BE2C (cell line): ENCODE measurements at regions not wholly inside any gene's neighbourhood (a gene's known extent, or its start where the extent isn't known, plus 50 kb on each side); places are given as distances from the start of the nearest gene placed in this dataset.

ENCODE experiments used
- DNase-seq: peaks from one replicate; pipeline ENCODE4 v3.0.0-alpha.2; 2020
- H3K27me3 ChIP-seq: fragments of 250-450 bp; sonication (Bioruptor Pico); 2 replicates; pipeline ENCODE4 v1.5.1; 2020; ENCODE audit warnings: mild to moderate bottlenecking
- H3K36me3 ChIP-seq: fragments of 250-450 bp; sonication (Bioruptor Pico); 2 replicates; pipeline ENCODE4 v1.5.1; 2020; ENCODE audit warnings: mild to moderate bottlenecking
- H3K4me1 ChIP-seq: fragments of 250-450 bp; sonication (Bioruptor Pico); 2 replicates; pipeline ENCODE4 v1.5.1; 2020
- H3K4me3 ChIP-seq: 2 replicates; pipeline ENCODE4 v1.5.1; 2011; ENCODE audit warnings: low read depth, low read length
- H3K9me3 ChIP-seq: fragments of 250-450 bp; sonication (Bioruptor Pico); 2 replicates; pipeline ENCODE4 v1.5.1; 2020
- CTCF ChIP-seq: IDR thresholded peaks from 2 replicates; pipeline ENCODE4 v1.5.1; 2012; ENCODE audit warnings: mild to moderate bottlenecking, low read depth, low read length

GRCh38 chr10:120667276-120667675 lies 183.9 kb upstream of the WDR11 start:
- Histone ChIP-seq H3K27me3 (no peaks in the 10 kb centered on the region), H3K4me3 (no peak overlapping the region), H3K9me3 (no peaks in the 10 kb centered on the region), H3K4me1 (no peaks in the 10 kb centered on the region), H3K36me3 (no peaks in the 10 kb centered on the region)
- TF ChIP-seq CTCF, result no peak
- no peak for DNase-seq

GRCh38 chr10:120671491-120671890 lies 179.7 kb upstream of the WDR11 start:
- Histone ChIP-seq H3K4me3 (no peak overlapping the region), H3K36me3 (no peaks in the 10 kb centered on the region), H3K27me3 (no peaks in the 10 kb centered on the region; the same call in 1 of the 2 replicates), H3K4me1 (no peaks in the 10 kb centered on the region), H3K9me3 (no peaks in the 10 kb centered on the region)
- no peak for DNase-seq
- no peak for TF ChIP-seq CTCF

- TF ChIP-seq CTCF, result no peak
- no peak overlapping the region for H3K4me3 ChIP-seq
- no peaks in the 10 kb centered on the region for H3K27me3 ChIP-seq
- no peaks in the 10 kb centered on the region for H3K36me3 ChIP-seq
- no peaks in the 10 kb centered on the region for H3K4me1 ChIP-seq
- no peaks in the 10 kb centered on the region for H3K9me3 ChIP-seq
- no peak for DNase-seq
These were observed 167.7 kb upstream of the WDR11 start for GRCh38 chr10:120683454-120683853.

GRCh38 chr10:120684226-120684625 lies 166.9 kb upstream of the WDR11 start:
- Histone ChIP-seq H3K4me3 (no peak overlapping the region), H3K27me3 (no peaks in the 10 kb centered on the region), H3K9me3 (no peaks in the 10 kb centered on the region), H3K36me3 (no peaks in the 10 kb centered on the region), H3K4me1 (no peaks in the 10 kb centered on the region)
- no peak for TF ChIP-seq CTCF
- no peak for DNase-seq

- DNase-seq, result no peak
- TF ChIP-seq CTCF, result no peak
- Histone ChIP-seq H3K4me3 (no peak overlapping the region), H3K9me3 (no peaks in the 10 kb centered on the region), H3K4me1 (no peaks in the 10 kb centered on the region), H3K36me3 (no peaks in the 10 kb centered on the region), H3K27me3 (no peaks in the 10 kb centered on the region)
These were observed 166.0 kb upstream of the WDR11 start for GRCh38 chr10:120685136-120685535.

GRCh38 chr10:120688928-120689327 lies 162.2 kb upstream of the WDR11 start:
- TF ChIP-seq CTCF, result no peak
- no peaks in the 10 kb centered on the region for H3K36me3 ChIP-seq
- H3K9me3 ChIP-seq, result no peaks in the 10 kb centered on the region
- no peak for DNase-seq
- H3K4me1 ChIP-seq, result no peaks in the 10 kb centered on the region
- no peak overlapping the region for H3K4me3 ChIP-seq
- H3K27me3 ChIP-seq, result no peaks in the 10 kb centered on the region
